Stimulated activated naive CD4-positive, alpha-beta T cell (primary cell): ENCODE measurements at regions not wholly inside any gene's neighbourhood (a gene's known extent, or its start where the extent isn't known, plus 50 kb on each side); places are given as distances from the start of the nearest gene placed in this dataset.

Source experiments
- DNase-seq, 6 experiments: peaks; one replicate each; lab custom pipeline; 2025; lab: John Stamatoyannopoulos, UW

GRCh38 chr3:117762621-117763037 is 1053.0 kb downstream of the TUSC7 start:
- DNase-seq: no peak

- no peak for DNase-seq
Measured at GRCh38 chr3:117763561-117763960, 1054.0 kb downstream of the TUSC7 start.

- DNase-seq: no peak
Measured at GRCh38 chr3:117768581-117768980, 1059.0 kb downstream of the TUSC7 start.

GRCh38 chr3:117774130-117774529 is 1064.6 kb downstream of the TUSC7 start:
- no peak for DNase-seq

- no peak for DNase-seq
Measured at GRCh38 chr3:117786349-117786748, 1076.8 kb downstream of the TUSC7 start.

GRCh38 chr3:117788061-117788460 is 1078.5 kb downstream of the TUSC7 start:
- DNase-seq: no peak

- DNase-seq: no peak
Measured at GRCh38 chr3:117788506-117788905, 1078.9 kb downstream of the TUSC7 start.

- DNase-seq: no peak
Measured at GRCh38 chr3:117790235-117790987, 1080.8 kb downstream of the TUSC7 start.

- no peak for DNase-seq
Measured at GRCh38 chr3:117793622-117794265, 1084.2 kb downstream of the TUSC7 start.

GRCh38 chr3:117798221-117798620 is 1088.6 kb downstream of the TUSC7 start:
- no peak for DNase-seq

GRCh38 chr3:117798687-117799386 is 1089.3 kb downstream of the TUSC7 start:
- DNase-seq: no peak

- no peak for DNase-seq
Measured at GRCh38 chr3:117799387-117799735, 1089.8 kb downstream of the TUSC7 start.

GRCh38 chr3:117801912-117802239 is 1092.3 kb downstream of the TUSC7 start:
- no peak for DNase-seq

GRCh38 chr3:117809186-117810081 is 1099.9 kb downstream of the TUSC7 start:
- DNase-seq: no peak

- DNase-seq: no peak
Measured at GRCh38 chr3:117811786-117812185, 1102.2 kb downstream of the TUSC7 start.

GRCh38 chr3:117814975-117815374 is 1105.4 kb downstream of the TUSC7 start:
- DNase-seq: no peak

GRCh38 chr3:117817103-117817502 is 1107.5 kb downstream of the TUSC7 start:
- no peak for DNase-seq

GRCh38 chr3:117818592-117818991 is 1109.0 kb downstream of the TUSC7 start:
- DNase-seq: no peak

GRCh38 chr3:117820658-117821299 is 1111.2 kb downstream of the TUSC7 start:
- no peak for DNase-seq

- DNase-seq: no peak
Measured at GRCh38 chr3:117822416-117822815, 1112.8 kb downstream of the TUSC7 start.

GRCh38 chr3:117836296-117836695 is 1126.7 kb downstream of the TUSC7 start:
- no peak for DNase-seq

- no peak for DNase-seq
Measured at GRCh38 chr3:117837391-117837790, 1127.8 kb downstream of the TUSC7 start.
